ENCODE measurements at regions not wholly inside any gene's neighbourhood (a gene's known extent, or its start where the extent isn't known, plus 50 kb on each side); places are given as distances from the start of the nearest gene placed in this dataset.

DNA sequence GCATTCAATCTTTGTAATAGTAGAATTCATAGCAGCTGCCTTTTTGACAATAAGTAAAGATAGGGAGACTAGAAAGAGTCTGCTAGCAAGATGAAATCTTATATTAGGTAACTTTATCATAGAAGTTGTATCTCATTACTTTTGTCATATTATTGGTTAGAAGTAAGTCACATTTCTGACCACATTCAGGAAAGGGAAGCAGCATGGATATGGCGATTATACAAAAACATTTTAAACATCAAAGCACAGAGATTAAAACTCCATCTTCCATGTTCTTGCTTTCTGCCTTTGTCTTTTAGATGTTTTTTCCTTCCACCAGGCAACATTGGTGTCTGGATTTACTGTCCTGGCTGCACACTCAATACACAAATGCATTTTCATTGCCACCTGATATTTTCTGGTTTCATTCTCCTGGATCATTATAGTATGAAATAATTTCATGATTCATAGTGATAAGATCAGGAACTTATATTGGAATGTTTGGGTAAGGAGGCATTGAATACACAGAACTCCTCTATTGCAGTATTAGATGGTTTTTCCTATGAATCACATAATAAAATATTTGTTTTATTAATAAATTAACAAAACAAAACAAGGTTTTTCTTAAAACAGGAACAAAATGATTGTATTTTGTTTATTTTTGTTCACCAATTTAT, 1460.3 kb upstream of the CADM2 start:
- ATAC-seq (no peak), DNase-seq (no peak)
- Histone ChIP-seq H3K36me3 (replicated peaks in 1 of 2; ENCODE audit: insufficient read depth in 1 of 2, low read depth in 2 of 2) (no peaks in the 10 kb centered on the region), H3K9me3 (no peaks in the 10 kb centered on the region), H3K27ac (no peak overlapping the region), H3K4me1 (no peaks in the 10 kb centered on the region), H3K27me3 (no peaks in the 10 kb centered on the region), H3K4me3 (no peak overlapping the region)
- WGBS, 2 donors: 49 to 65% methylated on average over 1 of the region's 1 CpG
- intact Hi-C loops (cut with DNase I): no loop called here
- TF ChIP-seq, protein P1, sequence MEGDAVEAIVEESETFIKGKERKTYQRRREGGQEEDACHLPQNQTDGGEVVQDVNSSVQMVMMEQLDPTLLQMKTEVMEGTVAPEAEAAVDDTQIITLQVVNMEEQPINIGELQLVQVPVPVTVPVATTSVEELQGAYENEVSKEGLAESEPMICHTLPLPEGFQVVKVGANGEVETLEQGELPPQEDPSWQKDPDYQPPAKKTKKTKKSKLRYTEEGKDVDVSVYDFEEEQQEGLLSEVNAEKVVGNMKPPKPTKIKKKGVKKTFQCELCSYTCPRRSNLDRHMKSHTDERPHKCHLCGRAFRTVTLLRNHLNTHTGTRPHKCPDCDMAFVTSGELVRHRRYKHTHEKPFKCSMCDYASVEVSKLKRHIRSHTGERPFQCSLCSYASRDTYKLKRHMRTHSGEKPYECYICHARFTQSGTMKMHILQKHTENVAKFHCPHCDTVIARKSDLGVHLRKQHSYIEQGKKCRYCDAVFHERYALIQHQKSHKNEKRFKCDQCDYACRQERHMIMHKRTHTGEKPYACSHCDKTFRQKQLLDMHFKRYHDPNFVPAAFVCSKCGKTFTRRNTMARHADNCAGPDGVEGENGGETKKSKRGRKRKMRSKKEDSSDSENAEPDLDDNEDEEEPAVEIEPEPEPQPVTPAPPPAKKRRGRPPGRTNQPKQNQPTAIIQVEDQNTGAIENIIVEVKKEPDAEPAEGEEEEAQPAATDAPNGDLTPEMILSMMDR (IDR thresholded peaks at IDR 0.05): no peak
- no peak for TF ChIP-seq POLR2A (IDR thresholded peaks at IDR 0.05)

DNA sequence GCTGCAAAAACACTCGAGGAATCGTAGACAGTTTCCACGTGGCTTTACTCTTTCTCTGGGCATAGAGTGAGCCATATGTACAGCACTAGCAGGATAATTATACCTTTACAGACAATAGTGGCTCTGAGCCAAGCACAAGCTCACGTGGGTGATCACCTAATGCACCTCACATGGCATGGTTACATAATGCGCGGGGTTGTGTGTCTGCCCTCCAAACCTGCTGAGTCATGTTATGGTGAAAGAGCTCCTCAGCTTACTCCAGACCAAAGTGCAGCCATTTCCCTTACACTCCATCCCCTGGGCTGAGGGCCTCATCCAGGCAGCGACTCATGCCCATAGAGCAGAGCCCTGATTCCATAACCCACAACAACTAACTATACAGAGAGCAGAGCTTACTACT, 1458.4 kb upstream of the CADM2 start:
- WGBS, 2 donors: 75 to 76% methylated on average over 7 of the region's 7 CpGs

DNA sequence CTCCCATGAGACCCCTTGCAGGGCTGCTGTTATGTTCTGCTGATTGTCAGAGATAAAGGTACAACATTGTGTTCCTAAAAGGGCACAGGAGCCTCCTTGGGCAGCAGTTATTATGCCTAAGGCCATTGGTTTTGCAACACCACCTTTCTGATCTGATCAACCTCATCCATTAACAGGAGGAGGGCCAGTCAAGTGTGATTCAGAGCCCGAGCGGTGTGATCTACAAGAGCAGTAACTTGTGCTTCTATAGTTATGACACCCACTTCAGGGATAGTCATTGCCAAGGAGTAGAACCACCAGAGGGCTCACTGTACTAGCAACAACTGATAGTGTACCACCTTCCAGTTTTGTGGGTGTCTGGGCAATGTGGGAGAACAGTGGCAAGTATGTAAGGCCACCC, 1457.9 kb upstream of the CADM2 start:
- TF ChIP-seq, protein P1 (IDR thresholded peaks at IDR 0.05): no peak
- TF ChIP-seq POLR2A (IDR thresholded peaks at IDR 0.05): no peak
- no peaks in the 10 kb centered on the region for H3K9me3 ChIP-seq
- DNase-seq: no peak
- H3K4me1 ChIP-seq: no peaks in the 10 kb centered on the region
- no peak overlapping the region for H3K27ac ChIP-seq
- no peak for ATAC-seq
- intact Hi-C loops (cut with DNase I): no loop called here
- no peaks in the 10 kb centered on the region for H3K27me3 ChIP-seq
- no peak overlapping the region for H3K4me3 ChIP-seq
- WGBS, 2 donors: 33 to 89% methylated on average over 2 of the region's 2 CpGs
- no peaks in the 10 kb centered on the region for H3K36me3 ChIP-seq (replicated peaks in 1 of 2; ENCODE audit: insufficient read depth in 1 of 2, low read depth in 2 of 2)

More for the DNA sequence above, 1458.4 kb upstream of the CADM2 start:
- Histone ChIP-seq H3K4me1 (no peaks in the 10 kb centered on the region), H3K27ac (no peak overlapping the region), H3K4me3 (no peak overlapping the region), H3K36me3 (replicated peaks in 1 of 2; ENCODE audit: insufficient read depth in 1 of 2, low read depth in 2 of 2) (no peaks in the 10 kb centered on the region), H3K27me3 (no peaks in the 10 kb centered on the region), H3K9me3 (no peaks in the 10 kb centered on the region)
- ATAC-seq: peak; percentile 45
- intact Hi-C loops (cut with DNase I): no loop called here
- TF ChIP-seq POLR2A (IDR thresholded peaks at IDR 0.05): no peak
- TF ChIP-seq, protein P1 (IDR thresholded peaks at IDR 0.05): no peak
- DNase-seq: peak in 3 of 4 donors; percentile 5 to 20 (median 17)

DNA sequence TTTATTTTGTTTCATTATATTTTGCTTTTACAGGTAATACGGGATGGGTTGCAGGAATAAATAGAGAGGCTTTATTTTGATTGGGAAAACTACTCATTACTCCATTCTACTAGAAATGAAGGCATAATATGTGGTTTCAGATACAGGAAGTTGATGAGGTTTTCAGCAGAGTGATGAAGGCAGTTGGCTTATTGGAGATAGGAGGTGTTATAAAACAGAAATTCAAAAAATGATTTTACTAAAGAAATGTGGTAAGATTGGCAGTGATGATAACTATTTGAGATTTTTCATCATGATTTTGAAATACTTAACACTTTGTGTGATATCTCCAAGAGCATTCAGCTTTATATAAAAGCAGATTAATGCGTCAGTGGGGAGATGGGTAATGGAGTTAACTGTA, 1445.7 kb upstream of the CADM2 start:
- intact Hi-C loops (cut with DNase I): no loop called here
- Histone ChIP-seq H3K9me3 (no peaks in the 10 kb centered on the region), H3K36me3 (replicated peaks in 1 of 2; ENCODE audit: insufficient read depth in 1 of 2, low read depth in 2 of 2) (no peaks in the 10 kb centered on the region), H3K27me3 (no peaks in the 10 kb centered on the region), H3K4me3 (no peak overlapping the region), H3K4me1 (no peaks in the 10 kb centered on the region), H3K27ac (no peak overlapping the region)
- 43 to 61% methylated on average over 2 of the region's 2 CpGs for WGBS, 2 donors
- DNase-seq (no peak), ATAC-seq (no peak)
- no peak for TF ChIP-seq POLR2A (IDR thresholded peaks at IDR 0.05)
- TF ChIP-seq, protein P1 (IDR thresholded peaks at IDR 0.05): no peak

DNA sequence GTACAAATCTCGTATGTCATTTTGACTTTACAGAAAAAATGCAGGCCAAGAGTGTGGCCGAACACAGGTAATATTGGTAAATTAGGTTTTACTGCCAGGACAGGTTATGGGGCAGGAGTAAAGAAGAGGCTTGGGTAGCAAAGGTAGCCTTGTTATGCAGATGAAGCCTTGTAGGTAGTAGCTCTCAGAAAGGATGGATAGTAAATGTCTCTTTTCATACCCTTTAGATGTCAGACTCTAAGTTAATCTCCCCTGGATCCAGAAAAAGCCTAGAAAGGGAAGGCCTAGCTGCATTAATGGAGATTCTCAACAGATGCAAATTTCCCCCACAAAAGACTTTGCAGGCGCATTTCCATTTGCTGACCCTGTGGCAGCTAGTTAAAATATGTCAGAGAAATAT, 1445.1 kb upstream of the CADM2 start:
- DNase-seq (no peak), ATAC-seq (no peak)
- H3K27me3 ChIP-seq: no peaks in the 10 kb centered on the region
- 50 to 62% methylated on average over 3 of the region's 3 CpGs for WGBS, 2 donors
- no peak overlapping the region for H3K4me3 ChIP-seq
- no peaks in the 10 kb centered on the region for H3K36me3 ChIP-seq (replicated peaks in 1 of 2; ENCODE audit: insufficient read depth in 1 of 2, low read depth in 2 of 2)
- intact Hi-C loops (cut with DNase I): no loop called here
- no peaks in the 10 kb centered on the region for H3K9me3 ChIP-seq
- TF ChIP-seq POLR2A (IDR thresholded peaks at IDR 0.05): no peak
- TF ChIP-seq, protein P1 (IDR thresholded peaks at IDR 0.05): no peak
- H3K27ac ChIP-seq: no peak overlapping the region
- H3K4me1 ChIP-seq: no peaks in the 10 kb centered on the region

All from body of pancreas (tissue), 4 donors.